GM23338 (cell line): ENCODE measurements at regions not wholly inside any gene's neighbourhood (a gene's known extent, or its start where the extent isn't known, plus 50 kb on each side); places are given as distances from the start of the nearest gene placed in this dataset.

Experiments used
- ATAC-seq: fragments of 200-7000 bp; cut with Tn5 transposase; 3 replicates; pipeline ENCODE4 v1.9.1; 2020
- DNase-seq: peaks from one replicate; pipeline ENCODE4 v3.0.0-alpha.2; 2015; ENCODE audit warnings: low spot score
- H2AFZ ChIP-seq: fragments of 200-600 bp; sonication (generic); 2 replicates; pipeline ENCODE4 v1.8.0; 2016; ENCODE audit warnings: antibody characterized with exemption, mild to moderate bottlenecking, moderate library complexity
- H3F3A ChIP-seq: fragments of 200-600 bp; sonication (generic); replicated peaks from 2 replicates; pipeline ENCODE4 v1.8.0; 2017; ENCODE audit warnings: antibody characterized with exemption, mixed run types, low read depth
- H3K27ac ChIP-seq: fragments of 200-600 bp; sonication (generic); 2 replicates; pipeline ENCODE4 v1.6.1; 2016; ENCODE audit warnings: low read depth
- H3K27me3 ChIP-seq: fragments of 200-600 bp; sonication (generic); 2 replicates; pipeline ENCODE4 v1.8.0; 2016; ENCODE audit warnings: mild to moderate bottlenecking, mixed run types, moderate library complexity; ENCODE audit not compliant: insufficient read depth
- H3K36me3 ChIP-seq: fragments of 200-600 bp; sonication (generic); 2 replicates; pipeline ENCODE4 v1.8.0; 2016; ENCODE audit warnings: mild to moderate bottlenecking; ENCODE audit not compliant: insufficient read depth
- H3K4me1 ChIP-seq: fragments of 200-600 bp; sonication (generic); 2 replicates; pipeline ENCODE4 v1.8.0; 2016; ENCODE audit warnings: mild to moderate bottlenecking, moderate library complexity; ENCODE audit not compliant: insufficient read depth
- H3K4me2 ChIP-seq: fragments of 200-600 bp; sonication (generic); 2 replicates; pipeline ENCODE4 v1.7.1; 2017; ENCODE audit warnings: mixed run types
- H3K4me3 ChIP-seq: fragments of 200-600 bp; sonication (generic); 2 replicates; pipeline ENCODE4 v1.6.1; 2016; ENCODE audit warnings: mixed run types
- H3K79me2 ChIP-seq: fragments of 200-600 bp; sonication (generic); replicated peaks from 2 replicates; pipeline ENCODE4 v1.8.0; 2017; ENCODE audit warnings: mild to moderate bottlenecking; ENCODE audit not compliant: insufficient read depth
- H3K9me2 ChIP-seq: fragments of 200-600 bp; sonication (generic); 2 replicates; pipeline ENCODE4 v1.8.0; 2017; ENCODE audit not compliant: insufficient read depth
- H4K20me1 ChIP-seq: fragments of 200-600 bp; sonication (generic); replicated peaks from 2 replicates; pipeline ENCODE4 v1.8.0; 2017; ENCODE audit warnings: mild to moderate bottlenecking; ENCODE audit not compliant: insufficient read depth
- H3K27ac Mint-ChIP-seq: 2 replicates; pipeline ENCODE4 v1.8.0; 2020; ENCODE audit warnings: inconsistent platforms, mild to moderate bottlenecking, moderate library complexity, mixed read lengths
- H3K27me3 Mint-ChIP-seq: 3 replicates; pipeline ENCODE4 v1.8.0; 2022; ENCODE audit warnings: low read depth, mild to moderate bottlenecking, moderate library complexity, mixed read lengths, inconsistent platforms; ENCODE audit not compliant: insufficient read depth, poor library complexity
- H3K36me3 Mint-ChIP-seq: 3 replicates; pipeline ENCODE4 v1.8.0; 2021; ENCODE audit warnings: low read depth, mild to moderate bottlenecking, inconsistent platforms, moderate library complexity, mixed read lengths
- H3K4me1 Mint-ChIP-seq: 3 replicates; pipeline ENCODE4 v1.8.0; 2020; ENCODE audit warnings: mild to moderate bottlenecking, inconsistent platforms, mixed read lengths
- H3K4me3 Mint-ChIP-seq: 3 replicates; pipeline ENCODE4 v1.8.0; 2021; ENCODE audit warnings: moderate library complexity, mild to moderate bottlenecking, inconsistent platforms, mixed read lengths
- H3K9me3 Mint-ChIP-seq: 3 replicates; pipeline ENCODE4 v1.8.0; 2020; ENCODE audit warnings: moderate library complexity, mild to moderate bottlenecking, inconsistent platforms, mixed read lengths
- CTCF ChIP-seq, 2 experiments: fragments of 200-600 bp in 1 of 2; sonication (generic) in 1 of 2; conservative IDR thresholded peaks; 2 replicates each; pipeline versions ENCODE4 v1.5.1 to v1.6.1; 2016 to 2017; ENCODE audit warnings: antibody characterized with exemption in 2 of 2, low read depth in 2 of 2, mild to moderate bottlenecking in 2 of 2, moderate library complexity in 1 of 2
- ETS1 ChIP-seq: IDR thresholded peaks from 2 replicates; pipeline ENCODE4 v1.6.1; 2016; ENCODE audit warnings: antibody characterized with exemption
- EZH2phosphoT487 ChIP-seq: fragments of 200-600 bp; sonication (generic); IDR thresholded peaks from one replicate; pipeline ENCODE4 v1.8.1; 2018; ENCODE audit warnings: antibody characterized with exemption; ENCODE audit not compliant: unreplicated experiment
- JUNB ChIP-seq: IDR thresholded peaks from one replicate; pipeline ENCODE4 v1.6.1; 2016; ENCODE audit warnings: antibody characterized with exemption; ENCODE audit not compliant: unreplicated experiment
- NANOG ChIP-seq: IDR thresholded peaks from 2 replicates; pipeline ENCODE4 v1.6.1; 2016; ENCODE audit warnings: antibody characterized with exemption, borderline replicate concordance
- STAT1 ChIP-seq: IDR thresholded peaks from one replicate; pipeline ENCODE4 v1.6.1; 2016; ENCODE audit warnings: antibody characterized with exemption; ENCODE audit not compliant: unreplicated experiment
- ZNF114 ChIP-seq: fragments of 250-450 bp; sonication (Bioruptor Pico); IDR thresholded peaks from 2 replicates; pipeline ENCODE4 v1.5.0; 2020; ENCODE audit warnings: mild to moderate bottlenecking, moderate library complexity
- ZNF462 ChIP-seq: fragments of 250-450 bp; sonication (Bioruptor Pico); IDR thresholded peaks from 2 replicates; pipeline ENCODE4 v1.5.0; 2020; ENCODE audit warnings: mild to moderate bottlenecking, moderate library complexity

- TF ChIP-seq ZNF462: no peak
- no peak for TF ChIP-seq EZH2phosphoT487
- TF ChIP-seq NANOG: no peak
- TF ChIP-seq ETS1: no peak
- no peak for TF ChIP-seq STAT1
- TF ChIP-seq ZNF114 (CRISPR knock-in tag): no peak
Measured at GRCh38 chr20:60203451-60203850, 245.2 kb downstream of the CDH26 start (continued).

GRCh38 chr20:60204601-60205000, 246.4 kb downstream of the CDH26 start:
- Mint-ChIP-seq H3K4me3 (no peak overlapping the region), H3K27ac (no peak overlapping the region), H3K9me3 (peaks cover 1% of the 10 kb centered on the region; the same call in 1 of the 3 replicates), H3K36me3 (no peaks in the 10 kb centered on the region), H3K4me1 (peaks cover 7% of the 10 kb centered on the region), H3K27me3 (peaks cover 12% of the 10 kb centered on the region)
- no peak overlapping the region for H3K4me3 ChIP-seq
- H4K20me1 ChIP-seq: no peaks in the 10 kb centered on the region
- no peak overlapping the region for H2AFZ ChIP-seq
- H3K4me1 ChIP-seq: no peaks in the 10 kb centered on the region
- H3F3A ChIP-seq: no peaks in the 10 kb centered on the region
- no peak for DNase-seq
- no peaks in the 10 kb centered on the region for H3K27me3 ChIP-seq
- ATAC-seq: no peak
- H3K9me2 ChIP-seq: no peaks in the 10 kb centered on the region
- H3K36me3 ChIP-seq: no peaks in the 10 kb centered on the region; the same call in 1 of the 2 replicates
- H3K4me2 ChIP-seq: no peak overlapping the region
- no peak overlapping the region for H3K27ac ChIP-seq
- H3K79me2 ChIP-seq: no peaks in the 10 kb centered on the region
- no peak for TF ChIP-seq JUNB
- no peak for TF ChIP-seq CTCF (conservative IDR thresholded peaks at IDR 0.05; ENCODE audit: low read depth in 2 of 2)
- no peak for TF ChIP-seq EZH2phosphoT487
- TF ChIP-seq ETS1: no peak
- TF ChIP-seq STAT1: no peak
- TF ChIP-seq NANOG: no peak
